Bronchial epithelial cell (primary cell): ENCODE measurements at regions not wholly inside any gene's neighbourhood (a gene's known extent, or its start where the extent isn't known, plus 50 kb on each side); places are given as distances from the start of the nearest gene placed in this dataset.
A peak's percentile ranks its signal among the peaks of the same experiment; 100 is the strongest.

Experiments used
- DNase-seq: peaks from one replicate; pipeline ENCODE4 v3.0.0-alpha.2; 2010; ENCODE audit warnings: low read depth
- FAIRE-seq: peaks from 2 replicates; lab custom pipeline; 2011; peaks lifted over from hg19 to GRCh38; lab: Jason Lieb, UNC
- H3K27me3 ChIP-seq: 2 replicates; pipeline ENCODE4 v1.5.1; 2011; ENCODE audit warnings: low read length; ENCODE audit not compliant: control insufficient read depth, insufficient read depth
- H3K36me3 ChIP-seq: 2 replicates; pipeline ENCODE4 v1.5.1; 2011; ENCODE audit warnings: low read length; ENCODE audit not compliant: control insufficient read depth, insufficient read depth
- H3K4me3 ChIP-seq: 2 replicates; pipeline ENCODE4 v1.5.1; 2011; ENCODE audit warnings: mild to moderate bottlenecking, low read depth, low read length, control low read depth
- CTCF ChIP-seq: IDR thresholded peaks from 2 replicates; pipeline ENCODE4 v1.5.1; 2011; ENCODE audit warnings: mild to moderate bottlenecking, moderate library complexity, low read length, control low read depth, inconsistent platforms; ENCODE audit not compliant: insufficient read depth, severe bottlenecking

GRCh38 chr9:117491491-117491890, 76.6 kb upstream of the ASTN2 start:
- Histone ChIP-seq H3K4me3 (no peak overlapping the region), H3K27me3 (no peaks in the 10 kb centered on the region), H3K36me3 (no peaks in the 10 kb centered on the region)
- no peak for FAIRE-seq
- TF ChIP-seq CTCF: no peak
- DNase-seq: no peak

GRCh38 chr9:117490199-117490598, 75.3 kb upstream of the ASTN2 start:
- no peak for DNase-seq
- H3K36me3 ChIP-seq: no peaks in the 10 kb centered on the region
- FAIRE-seq: no peak
- TF ChIP-seq CTCF: no peak
- H3K4me3 ChIP-seq: no peak overlapping the region
- H3K27me3 ChIP-seq: no peaks in the 10 kb centered on the region

GRCh38 chr9:117488659-117489058, 73.8 kb upstream of the ASTN2 start:
- no peaks in the 10 kb centered on the region for H3K36me3 ChIP-seq
- H3K27me3 ChIP-seq: no peaks in the 10 kb centered on the region
- no peak overlapping the region for H3K4me3 ChIP-seq
- no peak for DNase-seq
- no peak for TF ChIP-seq CTCF
- no peak for FAIRE-seq

- Histone ChIP-seq H3K27me3 (no peaks in the 10 kb centered on the region), H3K4me3 (no peak overlapping the region), H3K36me3 (no peaks in the 10 kb centered on the region)
- DNase-seq: peak; percentile 58
- peak; percentile 95 for TF ChIP-seq CTCF
- no peak for FAIRE-seq
These were observed 72.8 kb upstream of the ASTN2 start for GRCh38 chr9:117487555-117488175.

- Histone ChIP-seq H3K4me3 (no peak overlapping the region), H3K36me3 (no peaks in the 10 kb centered on the region), H3K27me3 (no peaks in the 10 kb centered on the region)
- FAIRE-seq (no peak), DNase-seq (no peak)
- no peak for TF ChIP-seq CTCF
These were observed 71.6 kb upstream of the ASTN2 start for GRCh38 chr9:117486426-117486825.

- DNase-seq (peak; percentile 11), FAIRE-seq (no peak)
- TF ChIP-seq CTCF: no peak
- H3K36me3 ChIP-seq: no peaks in the 10 kb centered on the region
- H3K27me3 ChIP-seq: no peaks in the 10 kb centered on the region
- H3K4me3 ChIP-seq: no peak overlapping the region
These were observed 70.3 kb upstream of the ASTN2 start for GRCh38 chr9:117485176-117485575.
